Parathyroid adenoma (tissue), 2 donors: ENCODE measurements at regions not wholly inside any gene's neighbourhood (a gene's known extent, or its start where the extent isn't known, plus 50 kb on each side); places are given as distances from the start of the nearest gene placed in this dataset.

Experiments used
- H2AFZ ChIP-seq: fragments of 300-600 bp; sonication (generic); one replicate; pipeline ENCODE4 v1.7.0; 2017; ENCODE audit warnings: antibody characterized with exemption, mild to moderate bottlenecking
- H3K27ac ChIP-seq: fragments of 300-600 bp; sonication (generic); one replicate; pipeline ENCODE4 v1.7.0; 2017
- H3K27me3 ChIP-seq: fragments of 300-600 bp; sonication (generic); one replicate; pipeline ENCODE4 v1.7.0; 2017; ENCODE audit warnings: low read length; ENCODE audit not compliant: control insufficient read depth, insufficient read depth
- H3K36me3 ChIP-seq: fragments of 300-600 bp; sonication (generic); one replicate; pipeline ENCODE4 v1.7.0; 2017; ENCODE audit warnings: low read length; ENCODE audit not compliant: control insufficient read depth, insufficient read depth
- H3K4me1 ChIP-seq: fragments of 300-600 bp; sonication (generic); one replicate; pipeline ENCODE4 v1.7.0; 2017; ENCODE audit warnings: control low read depth
- H3K4me2 ChIP-seq: fragments of 300-600 bp; sonication (generic); one replicate; pipeline ENCODE4 v1.7.0; 2017; ENCODE audit warnings: low read length
- H3K4me3 ChIP-seq: fragments of 300-600 bp; sonication (generic); one replicate; pipeline ENCODE4 v1.7.0; 2017; ENCODE audit warnings: low read depth, low read length
- H3K79me2 ChIP-seq: fragments of 300-600 bp; sonication (generic); one replicate; pipeline ENCODE4 v1.7.0; 2017; ENCODE audit warnings: control low read depth
- H3K9ac ChIP-seq: fragments of 300-600 bp; sonication (generic); one replicate; pipeline ENCODE4 v1.7.0; 2017; ENCODE audit warnings: mild to moderate bottlenecking
- H3K9me3 ChIP-seq: fragments of 300-600 bp; sonication (generic); one replicate; pipeline ENCODE4 v1.7.0; 2017; ENCODE audit warnings: low read length; ENCODE audit not compliant: control insufficient read depth
- CTCF ChIP-seq: fragments of 300-600 bp; sonication (generic); IDR thresholded peaks from one replicate; pipeline ENCODE4 v1.7.0; 2017; ENCODE audit warnings: antibody characterized with exemption, mild to moderate bottlenecking
- donor health status: primary hyperparathyroidism.

DNA sequence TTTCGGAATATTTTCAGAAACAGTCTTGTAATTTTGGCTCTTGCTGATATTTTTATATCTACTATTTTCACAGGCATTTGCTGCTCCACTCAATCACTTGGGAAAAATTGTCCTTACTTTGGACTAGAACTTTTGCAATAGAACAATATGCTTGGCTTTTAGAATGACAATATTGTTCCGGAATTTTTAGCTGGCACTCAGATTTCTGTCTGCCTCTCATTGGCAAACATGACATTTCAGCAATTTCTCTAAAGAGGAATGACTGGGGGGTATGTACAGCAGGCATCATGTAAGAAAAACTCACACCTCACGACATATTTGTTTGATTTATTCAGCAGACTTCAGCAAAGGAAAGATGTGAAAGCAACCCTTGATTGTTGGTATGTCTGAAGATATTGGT lies 243.6 kb upstream of the GPRIN3 start:
- H3K27ac ChIP-seq, result no peak overlapping the region
- H3K4me1 ChIP-seq, result no peaks in the 10 kb centered on the region
- no peaks in the 10 kb centered on the region for H3K36me3 ChIP-seq
- no peak overlapping the region for H3K4me2 ChIP-seq
- no peaks in the 10 kb centered on the region for H3K79me2 ChIP-seq
- no peak overlapping the region for H2AFZ ChIP-seq
- no peak overlapping the region for H3K9ac ChIP-seq
- no peaks in the 10 kb centered on the region for H3K9me3 ChIP-seq
- TF ChIP-seq CTCF, result no peak
- H3K4me3 ChIP-seq, result no peak overlapping the region
- no peaks in the 10 kb centered on the region for H3K27me3 ChIP-seq

GRCh38 chr4:89549907-89550306 lies 242.3 kb upstream of the GPRIN3 start:
- Histone ChIP-seq H3K4me3 (no peak overlapping the region), H3K4me1 (no peaks in the 10 kb centered on the region), H3K9me3 (no peaks in the 10 kb centered on the region), H2AFZ (no peak overlapping the region), H3K79me2 (no peaks in the 10 kb centered on the region), H3K27ac (no peak overlapping the region), H3K4me2 (no peak overlapping the region), H3K27me3 (no peaks in the 10 kb centered on the region), H3K36me3 (no peaks in the 10 kb centered on the region), H3K9ac (no peak overlapping the region)
- TF ChIP-seq CTCF, result no peak

- no peak for TF ChIP-seq CTCF
- H2AFZ ChIP-seq, result no peak overlapping the region
- H3K27ac ChIP-seq, result no peak overlapping the region
- no peak overlapping the region for H3K4me3 ChIP-seq
- H3K4me1 ChIP-seq, result no peaks in the 10 kb centered on the region
- H3K4me2 ChIP-seq, result no peak overlapping the region
- no peaks in the 10 kb centered on the region for H3K27me3 ChIP-seq
- H3K36me3 ChIP-seq, result no peaks in the 10 kb centered on the region
- no peak overlapping the region for H3K9ac ChIP-seq
- no peaks in the 10 kb centered on the region for H3K9me3 ChIP-seq
- H3K79me2 ChIP-seq, result no peaks in the 10 kb centered on the region
These were observed 237.7 kb upstream of the GPRIN3 start for GRCh38 chr4:89545315-89545714.

DNA sequence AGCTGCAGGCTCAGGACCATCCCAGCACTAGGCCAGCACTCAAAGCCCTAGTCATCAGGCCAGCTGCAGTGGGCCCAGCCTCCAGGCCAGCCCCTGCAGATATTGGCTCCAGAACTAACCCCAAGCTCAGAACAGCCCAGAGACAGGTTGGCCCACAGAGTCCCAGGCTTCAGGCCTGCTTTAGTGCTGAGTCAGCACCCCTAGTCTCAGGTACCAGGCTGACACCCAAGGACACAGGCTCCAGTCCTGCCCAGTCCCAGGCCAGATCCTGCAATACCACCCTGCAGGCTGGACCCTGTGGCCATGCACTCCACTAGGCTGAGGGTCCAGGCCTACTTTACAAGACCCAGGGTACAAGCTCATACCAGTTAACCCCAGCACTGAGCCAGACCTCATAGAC lies 234.4 kb upstream of the GPRIN3 start:
- no peak for TF ChIP-seq CTCF
- Histone ChIP-seq H3K4me3 (no peak overlapping the region), H3K4me1 (no peaks in the 10 kb centered on the region), H3K4me2 (no peak overlapping the region), H3K27me3 (no peaks in the 10 kb centered on the region), H3K9me3 (no peaks in the 10 kb centered on the region), H3K27ac (no peak overlapping the region), H3K79me2 (no peaks in the 10 kb centered on the region), H2AFZ (no peak overlapping the region), H3K9ac (no peak overlapping the region), H3K36me3 (no peaks in the 10 kb centered on the region)

GRCh38 chr4:89539797-89540711 lies 232.5 kb upstream of the GPRIN3 start:
- Histone ChIP-seq H3K79me2 (no peaks in the 10 kb centered on the region), H3K4me2 (no peak overlapping the region), H3K27ac (no peak overlapping the region), H3K9me3 (no peaks in the 10 kb centered on the region), H3K4me1 (no peaks in the 10 kb centered on the region), H3K36me3 (no peaks in the 10 kb centered on the region), H3K9ac (no peak overlapping the region), H3K27me3 (no peaks in the 10 kb centered on the region), H3K4me3 (no peak overlapping the region), H2AFZ (no peak overlapping the region)
- TF ChIP-seq CTCF, result no peak
